ENCODE measurements at regions not wholly inside any gene's neighbourhood (a gene's known extent, or its start where the extent isn't known, plus 50 kb on each side); places are given as distances from the start of the nearest gene placed in this dataset.

- Histone ChIP-seq H2AFZ (replicated peaks) (no peak overlapping the region), H4K20me1 (ENCODE audit: low read depth) (no peaks in the 10 kb centered on the region), H3K9ac (no peak overlapping the region), H3K27ac (no peak overlapping the region), H3K27me3 (no peaks in the 10 kb centered on the region), H3K9me3 (ENCODE audit: low read depth) (no peaks in the 10 kb centered on the region), H3K4me1 (peaks cover 4% of the 10 kb centered on the region), H3K4me3 (no peak overlapping the region), H3F3A (ENCODE audit: low read depth) (no peaks in the 10 kb centered on the region), H3K4me2 (no peak overlapping the region), H3K36me3 (no peaks in the 10 kb centered on the region), H3K79me2 (ENCODE audit: low read depth) (no peaks in the 10 kb centered on the region)
- no peak overlapping the region for H3K4me3 Mint-ChIP-seq
- no peak for DNase-seq (ENCODE audit: low spot score)
- H3K27ac Mint-ChIP-seq: no peak overlapping the region
- H3K36me3 Mint-ChIP-seq: no peaks in the 10 kb centered on the region
- H3K4me1 Mint-ChIP-seq: peaks cover 4% of the 10 kb centered on the region
- no peaks in the 10 kb centered on the region for H3K27me3 Mint-ChIP-seq (ENCODE audit: insufficient read depth, low read depth)
- no peaks in the 10 kb centered on the region for H3K9me3 Mint-ChIP-seq
- TF ChIP-seq EZH2 (IDR thresholded peaks at IDR 0.05) (no peak), EZH2phosphoT487 (IDR thresholded peaks at IDR 0.05) (no peak), CTCF (IDR thresholded peaks at IDR 0.05) (no peak)
These were observed 321.9 kb downstream of the ZPLD1 start for GRCh38 chr3:102756706-102757105.

GRCh38 chr3:102757950-102758349 lies 323.1 kb downstream of the ZPLD1 start:
- H3K4me1 ChIP-seq: no peaks in the 10 kb centered on the region
- no peaks in the 10 kb centered on the region for H3K36me3 ChIP-seq
- Mint-ChIP-seq H3K4me3 (no peak overlapping the region), H3K27ac (no peak overlapping the region), H3K36me3 (no peaks in the 10 kb centered on the region), H3K4me1 (no peaks in the 10 kb centered on the region), H3K9me3 (no peaks in the 10 kb centered on the region), H3K27me3 (ENCODE audit: insufficient read depth, low read depth) (no peaks in the 10 kb centered on the region)
- no peak for DNase-seq (ENCODE audit: low spot score)
- no peaks in the 10 kb centered on the region for H4K20me1 ChIP-seq (ENCODE audit: low read depth)
- no peak for TF ChIP-seq EZH2phosphoT487 (IDR thresholded peaks at IDR 0.05)
- TF ChIP-seq CTCF (IDR thresholded peaks at IDR 0.05): no peak
- TF ChIP-seq EZH2 (IDR thresholded peaks at IDR 0.05): no peak
- no peaks in the 10 kb centered on the region for H3K79me2 ChIP-seq (ENCODE audit: low read depth)
- H3K9ac ChIP-seq: no peak overlapping the region
- no peaks in the 10 kb centered on the region for H3K27me3 ChIP-seq
- no peaks in the 10 kb centered on the region for H3F3A ChIP-seq (ENCODE audit: low read depth)
- no peak overlapping the region for H2AFZ ChIP-seq (replicated peaks)
- H3K9me3 ChIP-seq (ENCODE audit: low read depth): no peaks in the 10 kb centered on the region
- no peak overlapping the region for H3K4me3 ChIP-seq
- no peak overlapping the region for H3K27ac ChIP-seq
- H3K4me2 ChIP-seq: no peak overlapping the region

- no peak overlapping the region for H2AFZ ChIP-seq (replicated peaks)
- H4K20me1 ChIP-seq (ENCODE audit: low read depth): no peaks in the 10 kb centered on the region
- no peak overlapping the region for H3K9ac ChIP-seq
- no peaks in the 10 kb centered on the region for H3K27me3 Mint-ChIP-seq (ENCODE audit: insufficient read depth, low read depth)
- H3K4me3 ChIP-seq: no peak overlapping the region
- no peak overlapping the region for H3K4me2 ChIP-seq
- H3K36me3 Mint-ChIP-seq: no peaks in the 10 kb centered on the region
- H3K9me3 ChIP-seq (ENCODE audit: low read depth): no peaks in the 10 kb centered on the region
- H3K4me1 Mint-ChIP-seq: no peaks in the 10 kb centered on the region
- no peak overlapping the region for H3K27ac Mint-ChIP-seq
- no peak overlapping the region for H3K4me3 Mint-ChIP-seq
- H3K27ac ChIP-seq: no peak overlapping the region
- no peaks in the 10 kb centered on the region for H3K27me3 ChIP-seq
- H3K36me3 ChIP-seq: no peaks in the 10 kb centered on the region
- H3K4me1 ChIP-seq: no peaks in the 10 kb centered on the region
- no peaks in the 10 kb centered on the region for H3K9me3 Mint-ChIP-seq
- DNase-seq (ENCODE audit: low spot score): no peak
- H3F3A ChIP-seq (ENCODE audit: low read depth): no peaks in the 10 kb centered on the region
- H3K79me2 ChIP-seq (ENCODE audit: low read depth): no peaks in the 10 kb centered on the region
- TF ChIP-seq CTCF (IDR thresholded peaks at IDR 0.05) (no peak), EZH2 (IDR thresholded peaks at IDR 0.05) (no peak), EZH2phosphoT487 (IDR thresholded peaks at IDR 0.05) (no peak)
These were observed 327.0 kb downstream of the ZPLD1 start for GRCh38 chr3:102761766-102762165.

Data from neural progenitor cell (in vitro differentiated cells).